ENCODE measurements at regions not wholly inside any gene's neighbourhood (a gene's known extent, or its start where the extent isn't known, plus 50 kb on each side); places are given as distances from the start of the nearest gene placed in this dataset.
"Not testable (repeated sequence)": the region's sequence is repeated elsewhere in the genome, so short reads cannot be mapped to it uniquely, and the experiment has no call there.

GRCh38 chr4:189659287-189659686 is 281.4 kb upstream of the FRG1 start:
- intact Hi-C loops (cut with DNase I; ENCODE audit: low total_unique reads) = no loop called here
- H3K27ac ChIP-seq = no peak overlapping the region
- TF ChIP-seq POLR2AphosphoS5 (IDR thresholded peaks at IDR 0.05) = no peak
- TF ChIP-seq POLR2A (IDR thresholded peaks at IDR 0.05) = no peak
- no peak for TF ChIP-seq CTCF (IDR thresholded peaks at IDR 0.05)

GRCh38 chr4:189660722-189661360 is 279.8 kb upstream of the FRG1 start:
- intact Hi-C loops (cut with DNase I; ENCODE audit: low total_unique reads) = no loop called here
- Histone ChIP-seq H3K4me3 (no peak overlapping the region), H3K27ac (no peak overlapping the region), H3K4me1 (no peaks in the 10 kb centered on the region), H3K9me3 (no peaks in the 10 kb centered on the region), H3K36me3 (no peaks in the 10 kb centered on the region), H3K27me3 (no peaks in the 10 kb centered on the region)
- no peak for DNase-seq (ENCODE audit: low spot score in 2 of 2)
- TF ChIP-seq CTCF (IDR thresholded peaks at IDR 0.05) = no peak
- no peak for TF ChIP-seq POLR2AphosphoS5 (IDR thresholded peaks at IDR 0.05)
- TF ChIP-seq POLR2A (IDR thresholded peaks at IDR 0.05) = no peak

More at GRCh38 chr4:189659287-189659686, 281.4 kb upstream of the FRG1 start:
- DNase-seq (ENCODE audit: low spot score in 2 of 2) = no peak
- Histone ChIP-seq H3K4me1 (no peaks in the 10 kb centered on the region), H3K9me3 (no peaks in the 10 kb centered on the region), H3K27me3 (no peaks in the 10 kb centered on the region), H3K4me3 (no peak overlapping the region), H3K36me3 (no peaks in the 10 kb centered on the region)

DNA sequence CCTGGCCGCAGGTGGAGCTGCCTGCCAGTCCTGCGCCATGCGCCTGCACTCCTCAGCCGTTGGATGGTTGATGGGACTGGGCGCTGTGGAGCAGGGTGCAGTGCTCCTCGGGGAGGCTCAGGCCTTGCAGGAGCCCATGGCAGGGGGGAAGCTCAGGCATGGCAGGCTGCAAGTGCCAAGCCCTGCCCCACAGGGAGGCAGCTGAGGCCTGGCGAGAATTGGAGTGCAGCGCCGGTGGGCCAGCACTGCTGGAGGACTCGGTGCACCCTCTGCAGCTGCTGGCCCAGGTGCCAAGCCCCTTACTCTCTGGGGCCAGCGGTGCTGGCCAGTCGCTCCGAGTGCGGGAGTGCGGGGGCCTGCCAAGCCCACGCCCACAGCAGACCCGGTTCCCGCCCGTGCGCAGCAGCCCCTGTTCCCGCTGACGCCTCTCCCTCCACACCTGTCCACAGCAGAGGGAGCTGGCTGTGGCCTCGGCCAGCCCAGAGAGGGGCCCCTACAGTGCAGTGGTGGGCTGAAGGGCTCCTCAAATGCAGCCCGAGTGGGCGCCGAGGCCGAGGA is 275.9 kb upstream of the FRG1 start:
- Histone ChIP-seq H3K4me1 (no peaks in the 10 kb centered on the region), H3K27ac (no peak overlapping the region), H3K4me3 (no peak overlapping the region), H3K9me3 (no peaks in the 10 kb centered on the region), H3K36me3 (no peaks in the 10 kb centered on the region), H3K27me3 (no peaks in the 10 kb centered on the region)
- DNase-seq (ENCODE audit: low spot score in 2 of 2) = no peak
- TF ChIP-seq POLR2AphosphoS5 (IDR thresholded peaks at IDR 0.05) (no peak), CTCF (IDR thresholded peaks at IDR 0.05) (no peak), POLR2A (IDR thresholded peaks at IDR 0.05) (no peak)
- intact Hi-C loops (cut with DNase I; ENCODE audit: low total_unique reads) = no loop called here

DNA sequence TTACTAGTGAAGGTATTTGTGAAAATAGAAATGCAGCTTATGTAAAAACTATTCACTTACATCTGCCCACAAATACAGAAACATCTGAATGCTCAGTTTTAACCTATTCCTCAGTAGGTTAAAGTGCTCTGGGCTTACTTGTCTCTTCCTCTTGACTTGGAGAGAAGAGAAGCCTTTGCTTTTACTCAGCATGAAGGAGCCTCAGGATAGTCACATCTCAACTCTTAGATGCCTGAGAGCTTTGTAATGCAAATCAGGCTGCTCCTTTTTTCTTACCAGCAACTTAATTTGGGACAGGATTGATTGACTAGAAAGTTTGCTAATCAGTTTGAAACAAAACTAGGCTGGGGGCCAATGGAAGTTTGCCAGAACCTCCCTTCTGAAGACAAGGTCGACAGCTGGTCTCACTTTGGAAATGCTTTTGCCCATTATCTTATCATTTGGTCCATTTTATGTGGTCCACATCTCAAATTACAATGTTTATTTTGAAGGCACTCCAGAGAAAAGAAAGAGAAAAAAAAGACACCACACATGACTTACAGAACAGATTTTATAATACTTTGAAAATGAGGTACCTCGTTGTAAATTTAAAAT is 274.9 kb upstream of the FRG1 start:
- intact Hi-C loops (cut with DNase I; ENCODE audit: low total_unique reads); H3K9me3 ChIP-seq; H3K36me3 ChIP-seq; H3K4me3 ChIP-seq; H3K27me3 ChIP-seq; DNase-seq (ENCODE audit: low spot score in 2 of 2); H3K27ac ChIP-seq; H3K4me1 ChIP-seq: not testable (repeated sequence)

- H3K9me3 ChIP-seq; H3K27me3 ChIP-seq; H3K27ac ChIP-seq; H3K4me3 ChIP-seq; DNase-seq (ENCODE audit: low spot score in 2 of 2); intact Hi-C loops (cut with DNase I; ENCODE audit: low total_unique reads); H3K4me1 ChIP-seq; H3K36me3 ChIP-seq: not testable (repeated sequence)
Observed at GRCh38 chr4:189667386-189667785, 273.3 kb upstream of the FRG1 start.

DNA sequence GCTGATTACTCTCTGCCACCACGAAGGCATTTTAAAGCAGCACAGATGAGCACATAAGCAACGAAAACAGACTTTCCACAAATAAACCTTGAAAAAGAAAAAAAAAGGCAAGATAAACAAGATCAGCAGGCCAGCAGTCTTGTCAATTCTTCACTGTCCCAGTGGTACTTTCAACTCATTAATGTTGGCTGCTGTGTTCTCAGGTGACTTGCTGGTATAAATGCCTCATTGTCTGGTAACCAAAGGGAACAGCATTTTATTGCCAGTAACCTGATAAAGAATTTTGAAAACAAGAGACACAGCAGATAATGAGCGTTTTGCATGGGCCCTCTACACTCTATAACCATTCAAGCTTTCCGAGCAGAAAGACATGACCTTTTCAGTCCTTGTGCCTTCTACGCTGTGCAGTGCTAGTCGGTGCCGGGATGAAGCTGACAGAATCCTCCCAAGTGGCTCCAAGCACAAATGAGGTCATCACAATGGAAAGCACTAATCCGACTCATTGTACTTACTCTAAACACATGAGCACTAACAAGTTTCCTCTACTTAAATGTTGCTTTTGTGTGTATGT is 242.9 kb upstream of the FRG1 start:
- H3K9me3 ChIP-seq; H3K4me1 ChIP-seq; H3K27ac ChIP-seq; DNase-seq (ENCODE audit: low spot score in 2 of 2); H3K36me3 ChIP-seq; H3K4me3 ChIP-seq; intact Hi-C loops (cut with DNase I; ENCODE audit: low total_unique reads); H3K27me3 ChIP-seq: not testable (repeated sequence)

GRCh38 chr4:189703000-189703399 is 237.7 kb upstream of the FRG1 start:
- H3K27ac ChIP-seq; H3K9me3 ChIP-seq; DNase-seq (ENCODE audit: low spot score in 2 of 2); H3K27me3 ChIP-seq; H3K36me3 ChIP-seq; H3K4me3 ChIP-seq; H3K4me1 ChIP-seq; intact Hi-C loops (cut with DNase I; ENCODE audit: low total_unique reads): not testable (repeated sequence)

- H3K9me3 ChIP-seq; H3K36me3 ChIP-seq; intact Hi-C loops (cut with DNase I; ENCODE audit: low total_unique reads); H3K4me1 ChIP-seq; H3K4me3 ChIP-seq; H3K27me3 ChIP-seq; H3K27ac ChIP-seq; DNase-seq (ENCODE audit: low spot score in 2 of 2): not testable (repeated sequence)
Observed at GRCh38 chr4:189706821-189707220, 233.9 kb upstream of the FRG1 start.

DNA sequence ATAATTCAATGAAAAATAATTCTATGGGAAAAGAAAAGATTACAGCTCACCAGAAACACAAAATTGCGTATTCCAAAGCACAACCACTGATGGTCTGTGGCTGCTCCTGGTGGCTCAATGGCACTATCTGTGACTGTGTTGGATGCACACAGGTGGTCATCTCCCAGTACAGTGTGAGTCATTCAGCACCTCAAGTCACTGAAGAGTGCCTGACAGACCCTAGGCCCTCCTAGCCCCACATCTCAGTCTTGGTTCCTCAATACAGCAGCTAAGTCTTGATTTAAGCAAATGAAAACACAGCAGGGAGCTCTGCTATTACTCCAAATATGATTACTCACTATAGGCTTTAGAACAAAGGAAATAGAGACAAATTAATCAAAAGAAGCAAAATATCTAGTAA is 233.4 kb upstream of the FRG1 start:
- H3K4me3 ChIP-seq; H3K9me3 ChIP-seq; H3K36me3 ChIP-seq; H3K27me3 ChIP-seq; H3K27ac ChIP-seq; DNase-seq (ENCODE audit: low spot score in 2 of 2); intact Hi-C loops (cut with DNase I; ENCODE audit: low total_unique reads); H3K4me1 ChIP-seq: not testable (repeated sequence)

GRCh38 chr4:189711956-189712355 is 228.7 kb upstream of the FRG1 start:
- H3K4me1 ChIP-seq; H3K27ac ChIP-seq; H3K4me3 ChIP-seq; H3K36me3 ChIP-seq; H3K9me3 ChIP-seq; intact Hi-C loops (cut with DNase I; ENCODE audit: low total_unique reads); DNase-seq (ENCODE audit: low spot score in 2 of 2); H3K27me3 ChIP-seq: not testable (repeated sequence)
